ENCODE measurements at regions not wholly inside any gene's neighbourhood (a gene's known extent, or its start where the extent isn't known, plus 50 kb on each side); places are given as distances from the start of the nearest gene placed in this dataset.
"Not testable (repeated sequence)": the region's sequence is repeated elsewhere in the genome, so short reads cannot be mapped to it uniquely, and the experiment has no call there.

GRCh38 chr3:176106380-176106779 is 1090.9 kb downstream of the TBL1XR1 start:
- TF ChIP-seq, protein P1, sequence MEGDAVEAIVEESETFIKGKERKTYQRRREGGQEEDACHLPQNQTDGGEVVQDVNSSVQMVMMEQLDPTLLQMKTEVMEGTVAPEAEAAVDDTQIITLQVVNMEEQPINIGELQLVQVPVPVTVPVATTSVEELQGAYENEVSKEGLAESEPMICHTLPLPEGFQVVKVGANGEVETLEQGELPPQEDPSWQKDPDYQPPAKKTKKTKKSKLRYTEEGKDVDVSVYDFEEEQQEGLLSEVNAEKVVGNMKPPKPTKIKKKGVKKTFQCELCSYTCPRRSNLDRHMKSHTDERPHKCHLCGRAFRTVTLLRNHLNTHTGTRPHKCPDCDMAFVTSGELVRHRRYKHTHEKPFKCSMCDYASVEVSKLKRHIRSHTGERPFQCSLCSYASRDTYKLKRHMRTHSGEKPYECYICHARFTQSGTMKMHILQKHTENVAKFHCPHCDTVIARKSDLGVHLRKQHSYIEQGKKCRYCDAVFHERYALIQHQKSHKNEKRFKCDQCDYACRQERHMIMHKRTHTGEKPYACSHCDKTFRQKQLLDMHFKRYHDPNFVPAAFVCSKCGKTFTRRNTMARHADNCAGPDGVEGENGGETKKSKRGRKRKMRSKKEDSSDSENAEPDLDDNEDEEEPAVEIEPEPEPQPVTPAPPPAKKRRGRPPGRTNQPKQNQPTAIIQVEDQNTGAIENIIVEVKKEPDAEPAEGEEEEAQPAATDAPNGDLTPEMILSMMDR (IDR thresholded peaks at IDR 0.05; ENCODE audit: extremely low read depth, missing control alignments) = no peak
- no peak for DNase-seq (ENCODE audit: low spot score)

DNA sequence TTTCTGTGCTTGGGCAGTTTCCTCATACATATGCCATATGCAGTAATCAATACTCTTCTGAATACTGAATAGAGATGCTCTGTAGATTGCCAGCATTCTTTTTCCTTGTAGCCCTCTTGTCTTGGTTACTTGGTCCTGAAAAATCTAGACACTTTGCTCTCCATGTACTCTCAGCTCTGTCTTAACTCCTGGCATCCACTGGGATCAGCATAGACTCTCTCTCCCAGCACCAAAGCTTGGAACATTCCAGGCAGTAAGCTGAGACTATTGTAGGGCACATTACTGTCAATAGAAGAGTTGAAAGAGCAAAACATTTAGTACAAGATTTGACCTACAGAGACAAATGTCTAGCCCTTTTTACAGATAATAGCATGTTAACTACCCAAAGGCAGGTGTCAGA is 1100.3 kb downstream of the TBL1XR1 start:
- TF ChIP-seq, protein P1 (IDR thresholded peaks at IDR 0.05; ENCODE audit: extremely low read depth, missing control alignments) = no peak

GRCh38 chr3:176093892-176094291 is 1103.4 kb downstream of the TBL1XR1 start:
- DNase-seq (ENCODE audit: low spot score) = not testable (repeated sequence)

More for the DNA sequence above, 1100.3 kb downstream of the TBL1XR1 start:
- no peak for DNase-seq (ENCODE audit: low spot score)

DNA sequence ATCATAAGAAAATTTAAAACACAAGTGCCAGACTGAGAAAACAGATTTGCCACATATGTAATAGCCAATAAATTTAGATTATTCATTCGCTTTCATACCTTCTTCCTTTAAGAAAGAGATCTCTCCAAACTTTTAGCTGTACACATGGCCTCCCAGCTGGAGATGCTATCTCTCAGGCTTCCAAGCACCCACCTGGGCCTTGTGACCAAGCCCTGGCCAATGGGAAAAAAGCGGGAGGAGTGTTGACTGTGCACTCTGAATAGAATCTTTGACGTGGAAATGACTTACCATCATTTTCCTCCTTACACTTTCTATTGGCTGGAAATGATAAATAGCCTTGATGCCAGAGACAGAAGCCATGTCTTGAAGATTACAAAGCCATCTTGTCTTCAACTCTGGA is 1106.6 kb downstream of the TBL1XR1 start:
- TF ChIP-seq, protein P1 (IDR thresholded peaks at IDR 0.05; ENCODE audit: extremely low read depth, missing control alignments) = no peak
- no peak for DNase-seq (ENCODE audit: low spot score)

DNA sequence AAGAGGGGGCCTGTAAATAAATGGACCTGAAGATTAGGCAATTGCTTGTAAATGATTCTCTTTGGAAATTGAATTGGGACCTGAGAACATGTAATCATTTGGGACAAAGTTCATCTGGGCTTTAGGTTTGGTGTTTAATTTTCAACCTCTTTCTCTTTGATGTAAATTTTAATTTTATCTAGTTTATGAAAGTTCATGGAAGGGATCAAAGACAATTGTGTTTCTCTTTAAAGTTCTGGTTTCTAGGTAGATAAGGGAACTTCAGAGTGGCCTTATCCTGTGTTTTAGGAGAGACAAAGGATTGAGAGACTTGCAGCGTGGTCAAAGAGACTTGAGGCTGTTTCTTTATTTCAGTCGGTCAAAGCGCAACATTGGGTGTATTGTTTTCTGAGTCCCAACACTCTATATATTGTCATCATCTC is 1108.3 kb downstream of the TBL1XR1 start:
- DNase-seq (ENCODE audit: low spot score) = no peak
- TF ChIP-seq, protein P1 (IDR thresholded peaks at IDR 0.05; ENCODE audit: extremely low read depth, missing control alignments) = no peak

GRCh38 chr3:176087066-176087697 is 1110.1 kb downstream of the TBL1XR1 start:
- TF ChIP-seq, protein P1 (IDR thresholded peaks at IDR 0.05; ENCODE audit: extremely low read depth, missing control alignments) = no peak
- no peak for DNase-seq (ENCODE audit: low spot score)

GRCh38 chr3:176079785-176080184 is 1117.5 kb downstream of the TBL1XR1 start:
- TF ChIP-seq, protein P1 (IDR thresholded peaks at IDR 0.05; ENCODE audit: extremely low read depth, missing control alignments) = no peak

GRCh38 chr3:176078906-176079305 is 1118.4 kb downstream of the TBL1XR1 start:
- no peak for DNase-seq (ENCODE audit: low spot score)
- TF ChIP-seq, protein P1 (IDR thresholded peaks at IDR 0.05; ENCODE audit: extremely low read depth, missing control alignments) = no peak

More at GRCh38 chr3:176079785-176080184, 1117.5 kb downstream of the TBL1XR1 start:
- DNase-seq (ENCODE audit: low spot score) = no peak
